Heart right ventricle (tissue), 16 donors: ENCODE measurements at regions not wholly inside any gene's neighbourhood (a gene's known extent, or its start where the extent isn't known, plus 50 kb on each side); places are given as distances from the start of the nearest gene placed in this dataset.
A peak's percentile ranks its signal among the peaks of the same experiment; 100 is the strongest.

Source experiments
- ATAC-seq, 8 donors: fragments of 200-7000 bp; cut with Tn5 transposase; one replicate each; pipeline ENCODE4 v1.9.1; 2020; ENCODE audit warnings: mild to moderate bottlenecking in 8 of 8, moderate library complexity in 8 of 8, moderate number of reproducible peaks in 1 of 8
- DNase-seq, 2 donors: peaks; one replicate each; pipeline ENCODE4 v3.0.0-alpha.2; 2020
- H3K27ac ChIP-seq, 10 donors: fragments of 200-600 bp; sonication (generic) in 2 of 10; one replicate each; pipeline versions ENCODE4 v1.5.0 to v1.8.0; 2020 to 2022; ENCODE audit warnings: mild to moderate bottlenecking in 3 of 10
- H3K27me3 ChIP-seq, 7 donors: fragments of 200-600 bp; one replicate each; pipeline ENCODE4 v1.8.0; 2021 to 2022; ENCODE audit warnings: mild to moderate bottlenecking in 2 of 7
- H3K36me3 ChIP-seq, 9 donors: fragments of 200-600 bp; sonication (generic) in 1 of 9; one replicate each; pipeline versions ENCODE4 v1.5.0 to v1.8.0; 2020 to 2022; ENCODE audit warnings: mild to moderate bottlenecking in 2 of 9
- H3K4me1 ChIP-seq, 9 donors: fragments of 200-600 bp; sonication (generic) in 1 of 9; one replicate each; pipeline versions ENCODE4 v1.5.0 to v1.8.0; 2020 to 2022; ENCODE audit warnings: mild to moderate bottlenecking in 4 of 9
- H3K4me3 ChIP-seq, 10 donors: fragments of 200-600 bp; sonication (generic) in 2 of 10; one replicate each; pipeline versions ENCODE4 v1.5.0 to v1.8.0; 2020 to 2022; ENCODE audit warnings: mild to moderate bottlenecking in 7 of 10, moderate library complexity in 2 of 10
- H3K9me3 ChIP-seq, 11 donors: fragments of 200-600 bp in 10 of 11; sonication (generic) in 2 of 11; one replicate each; pipeline versions ENCODE4 v1.5.0 to v1.8.0; 2013 to 2022; ENCODE audit warnings: mild to moderate bottlenecking in 2 of 11, control low read depth in 1 of 11, moderate library complexity in 1 of 11
- CTCF ChIP-seq, 9 donors: fragments of 200-600 bp; sonication (generic) in 2 of 9; IDR thresholded peaks; one replicate each; pipeline versions ENCODE4 v1.5.0 to v1.8.0; 2021 to 2022; ENCODE audit warnings: antibody characterized with exemption in 9 of 9, mild to moderate bottlenecking in 5 of 9, moderate library complexity in 1 of 9
- WGBS, 2 donors: extraction: QIAGEN DNeasy Blood & Tissue Kit; methylation state at CpG; one replicate each; pipeline ENCODE4 v1.1.7; 2013; ENCODE audit warnings: inconsistent platforms in 1 of 2; 5-methylcytosine and 5-hydroxymethylcytosine counted together
- intact Hi-C, 10 donors: fragments of 100-400 bp; cut with DNase I; formaldehyde crosslinking; loops; one replicate each; pipeline versions ENCODE4 v1.11.1 to v1.14.2; 2022
- donor health status: Arrhythmogenic right ventricular cardiomyopathy.
- donor health status: ischemic (EF 13 %, LVEDD 7.1; RV severe dilation, severe dysfunction).
- donor health status: healthy with polysubstance abuse.
- donor health status: DM: no; HTN: yes; CAD: no.
- donor health status: DM: no; HTN: no; CAD: no.
- donor health status: ischemic (EF 25% LVEDD 6.9; RV normal size, moderate dysfunction).
- donor health status: ischemic (EF 25% LVEDD 5.7; RV mildly dilated, moderate dysfunction).
- donor health status: healthy.
- donor health status: DM: yes; HTN: yes; CAD: no.
- donor health status: Ischemic cardiomyopathy.
- donor health status: ischemic (EF 35%, LVEDD 5.7; RV mildly dilated, moderate dysfunction).
- donor health status: nonischemic (EF 11% LVEDD 7.7; RV severe dilation, severe dysfunction).
- donor health status: DM: yes; HTN: yes; CAD: no.
- donor health status: PGD.
- donor health status: ischemic (EF 29% LVEDD 5.4; RV normal size, mild dysfunction).
- donor health status: nonischemic (EF 23%, LVEDD 6.1; RV moderate dilation, normal function).

DNA sequence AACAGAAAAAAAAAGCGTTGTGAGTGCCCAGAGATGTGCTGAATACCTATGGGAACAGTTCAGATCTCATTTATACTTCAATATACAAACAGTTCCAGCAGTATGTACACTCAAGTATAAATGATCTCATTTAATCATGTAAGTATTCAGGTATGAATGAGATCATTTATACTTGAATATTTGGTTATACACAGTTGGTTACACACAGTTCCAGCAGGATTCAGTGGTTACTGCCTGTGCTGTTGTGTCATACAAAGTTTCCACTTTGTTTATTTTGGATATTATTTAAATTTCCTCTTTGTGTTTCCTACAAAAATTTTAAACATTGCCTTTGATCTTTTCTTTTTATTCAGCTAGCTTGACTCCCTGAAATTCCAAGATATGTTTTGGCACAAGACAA is 293.5 kb upstream of the SLC39A10 start:
- no peak for TF ChIP-seq CTCF (IDR thresholded peaks at IDR 0.05)
- intact Hi-C loops = no loop called here
- H3K9me3 ChIP-seq = no peaks in the 10 kb centered on the region
- peak in 1 of 8 donors; percentile 40 for ATAC-seq
- no peak overlapping the region for H3K27ac ChIP-seq
- DNase-seq = no peak
- H3K4me1 ChIP-seq = no peaks in the 10 kb centered on the region
- H3K36me3 ChIP-seq = no peaks in the 10 kb centered on the region
- 76 to 79% methylated on average over 1 of the region's 1 CpG for WGBS, 2 donors
- no peak overlapping the region for H3K4me3 ChIP-seq
- no peaks in the 10 kb centered on the region for H3K27me3 ChIP-seq

DNA sequence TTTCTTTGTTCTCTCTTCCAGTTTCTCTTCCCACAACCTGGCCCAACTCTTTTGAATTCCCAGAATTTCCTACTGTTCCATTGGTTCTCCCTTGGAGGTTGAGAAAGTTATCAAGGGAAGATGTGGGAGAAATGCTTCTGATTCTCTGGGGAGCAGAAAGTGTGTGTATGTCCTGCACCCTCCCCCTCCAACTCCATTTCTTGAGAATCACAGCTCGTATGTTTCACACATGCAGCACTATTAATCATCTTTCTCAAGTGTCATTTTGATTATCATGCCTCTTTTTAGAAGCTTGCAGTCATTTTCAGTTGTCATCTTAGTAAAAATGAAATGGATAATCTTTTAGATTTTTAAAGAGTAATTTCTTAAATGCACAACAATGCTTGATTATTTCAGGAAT is 296.8 kb upstream of the SLC39A10 start:
- ATAC-seq (no peak), DNase-seq (no peak)
- no peaks in the 10 kb centered on the region for H3K36me3 ChIP-seq
- H3K27me3 ChIP-seq = no peaks in the 10 kb centered on the region
- peaks cover 0 to 7% (median 0%) of the 10 kb centered on the region in 11 donors for H3K9me3 ChIP-seq
- WGBS, 2 donors = 53 to 64% methylated on average over 1 of the region's 1 CpG
- H3K4me3 ChIP-seq = no peak overlapping the region
- no peak for TF ChIP-seq CTCF (IDR thresholded peaks at IDR 0.05)
- intact Hi-C loops = no loop called here
- H3K4me1 ChIP-seq = no peaks in the 10 kb centered on the region
- no peak overlapping the region for H3K27ac ChIP-seq

- Histone ChIP-seq H3K27me3 (no peaks in the 10 kb centered on the region), H3K36me3 (no peaks in the 10 kb centered on the region), H3K4me3 (no peak overlapping the region), H3K9me3 (peaks cover 0 to 7% (median 0%) of the 10 kb centered on the region in 11 donors), H3K4me1 (no peaks in the 10 kb centered on the region), H3K27ac (no peak overlapping the region)
- DNase-seq = no peak
- WGBS, 2 donors = 82 to 84% methylated on average over 7 of the region's 7 CpGs
- no peak for TF ChIP-seq CTCF (IDR thresholded peaks at IDR 0.05)
- no peak for ATAC-seq
- intact Hi-C loops = no loop called here
Observed at GRCh38 chr2:195359043-195359735, 297.8 kb upstream of the SLC39A10 start.

GRCh38 chr2:195356920-195357440 is 300.0 kb upstream of the SLC39A10 start:
- intact Hi-C loops = no loop called here
- WGBS, 2 donors = 79 to 91% methylated on average over 4 of the region's 4 CpGs

More at GRCh38 chr2:195356920-195357440, 300.0 kb upstream of the SLC39A10 start:
- no peak overlapping the region for H3K4me3 ChIP-seq
- H3K9me3 ChIP-seq = peaks cover 0 to 7% (median 0%) of the 10 kb centered on the region in 11 donors
- ATAC-seq = no peak
- TF ChIP-seq CTCF (IDR thresholded peaks at IDR 0.05) = no peak
- no peaks in the 10 kb centered on the region for H3K4me1 ChIP-seq
- H3K27ac ChIP-seq = no peak overlapping the region
- H3K27me3 ChIP-seq = no peaks in the 10 kb centered on the region
- H3K36me3 ChIP-seq = no peaks in the 10 kb centered on the region
- DNase-seq = no peak
